ENCODE measurements at regions not wholly inside any gene's neighbourhood (a gene's known extent, or its start where the extent isn't known, plus 50 kb on each side); places are given as distances from the start of the nearest gene placed in this dataset.

DNA sequence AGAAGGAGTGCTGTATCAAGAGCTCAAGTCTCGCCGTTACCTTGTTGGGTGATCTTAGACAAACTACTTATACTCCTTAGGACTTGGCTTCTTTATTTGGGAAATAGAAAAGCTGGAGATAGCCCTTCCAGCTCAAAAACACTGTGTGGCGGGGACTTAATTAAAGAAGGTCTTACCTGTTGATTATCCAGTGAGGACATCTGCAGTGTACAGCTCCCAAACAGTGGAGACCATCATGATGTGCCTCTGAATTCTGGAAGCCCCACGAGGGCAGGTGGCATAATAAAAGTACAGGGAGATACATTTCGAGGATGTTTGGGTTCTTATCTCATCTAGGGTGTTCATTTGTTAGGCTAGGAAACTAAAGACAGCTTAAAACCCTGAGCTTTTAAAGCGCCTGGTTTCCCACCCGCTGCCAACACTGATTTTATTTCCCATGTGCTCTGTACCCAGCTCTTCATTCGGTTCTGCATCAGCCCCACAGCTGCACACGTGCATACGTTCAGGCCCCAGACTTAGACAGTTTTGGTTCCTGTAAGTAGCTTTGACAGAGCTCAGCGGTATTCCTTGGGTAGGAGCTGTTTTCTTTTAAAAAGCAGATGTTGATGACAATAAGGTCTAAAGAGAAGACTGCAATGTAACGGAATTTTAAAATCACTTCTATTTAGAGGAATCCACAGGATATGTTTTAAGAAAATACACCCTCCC, 80.5 kb upstream of the SIX2 start:
- no peak for DNase-seq
- H3K4me3 ChIP-seq (ENCODE audit: low read depth, low read length), result no peak overlapping the region

GRCh38 chr2:45085487-45085886, 76.2 kb upstream of the SIX2 start:
- DNase-seq, result no peak
- no peak overlapping the region for H3K27ac ChIP-seq
- TF ChIP-seq, protein P1, sequence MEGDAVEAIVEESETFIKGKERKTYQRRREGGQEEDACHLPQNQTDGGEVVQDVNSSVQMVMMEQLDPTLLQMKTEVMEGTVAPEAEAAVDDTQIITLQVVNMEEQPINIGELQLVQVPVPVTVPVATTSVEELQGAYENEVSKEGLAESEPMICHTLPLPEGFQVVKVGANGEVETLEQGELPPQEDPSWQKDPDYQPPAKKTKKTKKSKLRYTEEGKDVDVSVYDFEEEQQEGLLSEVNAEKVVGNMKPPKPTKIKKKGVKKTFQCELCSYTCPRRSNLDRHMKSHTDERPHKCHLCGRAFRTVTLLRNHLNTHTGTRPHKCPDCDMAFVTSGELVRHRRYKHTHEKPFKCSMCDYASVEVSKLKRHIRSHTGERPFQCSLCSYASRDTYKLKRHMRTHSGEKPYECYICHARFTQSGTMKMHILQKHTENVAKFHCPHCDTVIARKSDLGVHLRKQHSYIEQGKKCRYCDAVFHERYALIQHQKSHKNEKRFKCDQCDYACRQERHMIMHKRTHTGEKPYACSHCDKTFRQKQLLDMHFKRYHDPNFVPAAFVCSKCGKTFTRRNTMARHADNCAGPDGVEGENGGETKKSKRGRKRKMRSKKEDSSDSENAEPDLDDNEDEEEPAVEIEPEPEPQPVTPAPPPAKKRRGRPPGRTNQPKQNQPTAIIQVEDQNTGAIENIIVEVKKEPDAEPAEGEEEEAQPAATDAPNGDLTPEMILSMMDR (IDR thresholded peaks at IDR 0.05; ENCODE audit: low read depth, low read length), result no peak
- peaks cover 4% of the 10 kb centered on the region for H3K27me3 ChIP-seq (ENCODE audit: insufficient read depth, low read depth, severe bottlenecking)
- H3K4me3 ChIP-seq (ENCODE audit: low read depth, low read length), result no peak overlapping the region
- no peaks in the 10 kb centered on the region for H3K36me3 ChIP-seq
- H3K9me3 ChIP-seq (ENCODE audit: severe bottlenecking), result no peaks in the 10 kb centered on the region

More for the DNA sequence above, 80.5 kb upstream of the SIX2 start:
- Histone ChIP-seq H3K27me3 (ENCODE audit: insufficient read depth, low read depth, severe bottlenecking) (no peaks in the 10 kb centered on the region), H3K36me3 (no peaks in the 10 kb centered on the region), H3K27ac (no peak overlapping the region), H3K9me3 (ENCODE audit: severe bottlenecking) (no peaks in the 10 kb centered on the region)
- TF ChIP-seq, protein P1 (IDR thresholded peaks at IDR 0.05; ENCODE audit: low read depth, low read length), result no peak

- no peaks in the 10 kb centered on the region for H3K36me3 ChIP-seq
- H3K9me3 ChIP-seq (ENCODE audit: severe bottlenecking), result no peaks in the 10 kb centered on the region
- no peak for DNase-seq
- no peak overlapping the region for H3K4me3 ChIP-seq (ENCODE audit: low read depth, low read length)
- TF ChIP-seq, protein P1 (IDR thresholded peaks at IDR 0.05; ENCODE audit: low read depth, low read length), result no peak
- no peak overlapping the region for H3K27ac ChIP-seq
- peaks cover 4% of the 10 kb centered on the region for H3K27me3 ChIP-seq (ENCODE audit: insufficient read depth, low read depth, severe bottlenecking)
Measured at GRCh38 chr2:45084361-45085020, 75.2 kb upstream of the SIX2 start.

DNA sequence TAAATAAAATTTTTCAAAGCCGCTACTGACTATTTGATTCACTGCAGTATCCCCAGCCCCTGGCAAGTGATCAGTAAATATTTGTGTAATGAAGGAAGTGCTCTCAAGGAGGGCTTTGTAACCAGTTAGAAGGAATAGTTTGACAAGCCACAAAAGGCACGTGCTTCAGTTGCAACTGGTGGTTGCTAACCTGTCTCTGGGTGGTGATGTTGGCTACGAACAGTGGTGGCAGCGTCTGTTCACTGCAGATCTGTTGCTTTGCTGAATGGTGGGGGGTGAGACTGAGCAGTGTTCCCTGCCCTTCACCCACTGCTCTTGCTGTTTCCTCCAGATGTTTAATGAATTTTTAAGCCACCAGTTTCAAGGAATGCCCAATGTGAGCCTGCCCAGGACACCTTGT, 73.9 kb upstream of the SIX2 start:
- H3K36me3 ChIP-seq, result no peaks in the 10 kb centered on the region
- H3K27me3 ChIP-seq (ENCODE audit: insufficient read depth, low read depth, severe bottlenecking), result peaks cover 4% of the 10 kb centered on the region
- no peak overlapping the region for H3K27ac ChIP-seq
- no peaks in the 10 kb centered on the region for H3K9me3 ChIP-seq (ENCODE audit: severe bottlenecking)
- TF ChIP-seq, protein P1 (IDR thresholded peaks at IDR 0.05; ENCODE audit: low read depth, low read length), result peak; percentile 35
- H3K4me3 ChIP-seq (ENCODE audit: low read depth, low read length), result no peak overlapping the region
- no peak for DNase-seq

- TF ChIP-seq, protein P1 (IDR thresholded peaks at IDR 0.05; ENCODE audit: low read depth, low read length), result no peak
- no peak overlapping the region for H3K27ac ChIP-seq
Measured at GRCh38 chr2:45074713-45075112, 65.5 kb upstream of the SIX2 start.

More at GRCh38 chr2:45074713-45075112, 65.5 kb upstream of the SIX2 start:
- Histone ChIP-seq H3K36me3 (no peaks in the 10 kb centered on the region), H3K4me3 (ENCODE audit: low read depth, low read length) (no peak overlapping the region), H3K9me3 (ENCODE audit: severe bottlenecking) (no peaks in the 10 kb centered on the region), H3K27me3 (ENCODE audit: insufficient read depth, low read depth, severe bottlenecking) (peaks cover 12% of the 10 kb centered on the region)
- no peak for DNase-seq

Measured in WERI-Rb-1 (cell line).